ENCODE measurements at regions not wholly inside any gene's neighbourhood (a gene's known extent, or its start where the extent isn't known, plus 50 kb on each side); places are given as distances from the start of the nearest gene placed in this dataset.

DNA sequence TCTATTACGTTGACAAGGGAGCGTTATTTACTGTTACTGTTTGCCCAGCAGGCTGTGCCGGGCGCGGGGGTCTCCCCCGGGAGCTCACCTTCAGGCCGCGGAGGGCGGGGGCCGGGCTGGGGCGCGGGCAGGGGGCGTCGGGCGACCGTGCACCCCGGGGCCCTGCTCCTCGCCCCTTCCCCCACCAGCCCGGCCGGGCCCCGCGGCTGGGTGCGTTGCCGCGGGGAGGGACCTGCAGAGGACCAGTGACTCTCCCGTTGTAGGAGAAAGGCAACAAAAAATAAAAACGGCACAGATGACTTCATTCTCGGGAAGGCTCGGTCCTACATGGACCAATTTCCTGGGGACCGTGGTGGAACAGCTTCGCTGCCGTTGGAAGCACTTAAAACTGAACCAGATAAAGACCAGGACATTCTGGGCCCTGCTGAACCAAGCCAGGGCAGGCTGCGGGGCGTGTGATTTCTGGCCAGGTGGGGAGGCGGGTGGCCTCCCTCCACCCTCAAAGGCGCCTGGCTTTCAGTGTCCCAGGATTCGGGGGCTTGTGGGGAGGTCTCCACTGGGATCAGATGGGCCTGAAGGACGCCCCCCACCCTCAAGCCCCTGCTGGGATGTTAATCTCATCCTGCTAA, 57.4 kb downstream of the IGLL1 start:
- TF ChIP-seq CTCF (IDR thresholded peaks at IDR 0.05; ENCODE audit: low read length): no peak
- TF ChIP-seq EZH2phosphoT487 (IDR thresholded peaks at IDR 0.05; ENCODE audit: low read length): no peak
